Ramos (cell line): ENCODE measurements at regions not wholly inside any gene's neighbourhood (a gene's known extent, or its start where the extent isn't known, plus 50 kb on each side); places are given as distances from the start of the nearest gene placed in this dataset.

ENCODE experiments used
- in situ Hi-C: fragments of 300-500 bp; cut with MboI; formaldehyde crosslinking; loops from one replicate; pipeline ENCODE4 v1.14.3; 2022; ENCODE audit warnings: low sequenced_read_pairs; ENCODE audit not compliant: unreplicated experiment

DNA sequence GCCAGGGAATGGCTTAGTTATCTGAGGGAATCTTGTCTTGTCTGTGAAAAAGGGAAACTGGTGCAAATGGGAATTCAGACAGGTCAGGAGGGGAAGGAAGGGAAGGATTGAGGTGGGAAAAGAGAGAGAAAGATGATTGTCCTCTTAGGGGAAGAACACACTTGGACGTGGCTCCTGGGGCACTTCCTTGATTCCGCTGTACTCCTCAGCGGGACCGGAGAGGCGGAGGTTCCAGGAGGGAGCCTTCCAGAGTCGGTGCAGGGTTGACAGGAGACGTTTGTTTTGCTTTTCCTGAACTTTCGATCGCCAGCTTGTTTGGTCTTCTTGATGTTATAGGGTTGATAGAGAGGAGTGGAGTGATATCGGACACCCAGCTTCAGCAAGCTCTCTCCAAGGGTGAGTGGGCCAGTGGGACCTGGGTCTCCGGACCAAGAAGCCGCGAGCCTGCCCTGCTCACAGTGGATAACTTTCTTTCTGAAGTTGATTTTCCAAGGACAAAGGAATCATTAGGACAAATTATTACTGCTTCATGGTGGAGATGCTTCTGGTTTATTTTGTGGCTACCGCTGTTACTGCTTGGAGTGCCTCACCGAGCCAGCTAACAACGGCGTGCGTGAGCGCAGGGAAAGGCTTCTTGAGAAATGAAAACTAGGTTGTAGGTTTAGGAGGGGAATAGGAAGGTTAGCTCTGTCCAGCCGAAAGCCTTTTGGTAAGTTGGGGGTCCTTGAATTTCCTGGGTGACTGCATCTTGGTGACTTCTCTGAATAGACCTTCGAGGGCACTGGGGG lies 52.4 kb upstream of the APOD start:
- in situ Hi-C loops, result loop anchor here (25.0 kb wide), 1 partner anchor 201 kb away; no protein-coding TSS in a partner anchor

DNA sequence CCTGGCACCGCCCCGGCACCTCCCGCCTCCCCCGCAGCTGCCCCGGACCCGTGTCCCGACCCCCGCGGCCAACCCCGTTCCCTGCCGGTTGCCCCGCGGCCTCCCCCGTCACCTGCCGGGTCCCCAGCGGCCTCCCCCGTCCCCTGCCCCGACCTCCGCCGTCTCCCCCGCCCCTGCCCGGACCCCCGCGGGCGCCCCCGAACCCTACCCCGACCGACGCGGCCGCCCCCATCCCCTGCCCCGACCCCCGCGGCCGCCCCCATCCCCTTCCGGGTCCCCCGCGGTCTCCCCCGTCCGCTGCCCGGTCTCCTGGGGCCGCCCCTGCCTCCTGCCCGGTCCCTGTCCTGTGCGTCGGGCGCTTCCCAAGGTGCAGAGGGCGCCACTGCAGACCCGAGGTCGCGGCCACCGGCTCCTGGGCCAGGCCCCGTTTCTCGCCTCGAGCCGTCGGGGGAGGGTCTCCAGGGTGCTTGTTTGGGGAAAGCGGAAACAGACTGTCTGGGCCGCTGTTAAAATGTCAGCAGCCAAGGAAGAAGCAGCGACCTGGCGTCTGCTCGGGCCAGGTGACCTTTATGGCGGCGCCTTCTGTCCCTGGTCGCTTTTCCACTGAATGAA lies 51.6 kb upstream of the APOD start:
- in situ Hi-C loops, result loop anchor here (25.0 kb wide), 1 partner anchor 202 kb away; no protein-coding TSS in a partner anchor

DNA sequence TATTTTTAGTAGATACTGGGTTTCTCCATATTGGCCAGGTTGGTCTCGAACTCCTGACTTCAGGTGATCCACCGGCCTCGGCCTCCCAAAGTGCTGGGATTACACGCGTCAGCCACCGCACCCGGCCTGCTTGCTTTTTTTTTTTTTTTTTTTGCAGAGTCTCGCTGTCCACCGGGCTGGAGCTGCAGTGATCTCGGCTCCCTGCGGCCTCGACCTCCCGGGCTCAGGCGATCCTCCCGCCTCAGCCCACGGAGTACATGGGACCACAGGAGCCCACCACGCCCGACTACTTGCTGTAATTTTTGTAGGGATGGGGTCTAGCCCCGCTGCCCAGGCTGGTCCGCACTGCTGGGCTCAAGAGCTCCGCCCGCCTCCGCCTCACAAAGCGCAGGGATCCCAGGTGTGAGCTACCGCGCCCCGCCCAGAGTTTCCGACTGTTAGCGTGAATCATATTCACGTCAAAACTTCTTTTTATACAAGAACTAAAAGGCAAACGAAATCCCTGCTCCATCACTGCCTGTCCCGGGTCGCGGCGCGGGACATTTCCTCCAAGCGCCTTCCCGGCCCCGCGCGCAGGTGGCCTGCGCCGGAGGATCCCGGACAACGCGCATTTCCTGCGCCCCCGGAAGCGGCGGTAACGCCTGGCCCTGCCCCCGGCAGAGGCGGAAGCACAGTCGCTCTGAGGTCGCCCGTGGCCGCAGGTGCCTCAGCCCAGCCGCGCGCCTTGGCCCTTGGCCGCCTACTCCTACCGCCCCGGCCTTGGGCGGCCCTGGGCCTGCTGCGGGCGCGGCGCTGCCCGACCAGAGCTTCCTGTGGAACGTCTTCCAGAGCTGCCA lies 50.9 kb upstream of the APOD start:
- in situ Hi-C loops, result loop anchor here (25.0 kb wide), 1 partner anchor 203 kb away; no protein-coding TSS in a partner anchor
